OCI-LY1 (cell line): ENCODE measurements at regions not wholly inside any gene's neighbourhood (a gene's known extent, or its start where the extent isn't known, plus 50 kb on each side); places are given as distances from the start of the nearest gene placed in this dataset.

ENCODE experiments used
- H2AFZ ChIP-seq: fragments of 200-600 bp; sonication (generic), shearing (Covaris generic); 2 replicates; pipeline ENCODE4 v1.6.0; 2014; ENCODE audit warnings: antibody characterized with exemption, mild to moderate bottlenecking, low read length
- H3F3A ChIP-seq: fragments of 200-600 bp; sonication (generic), shearing (Covaris generic); 2 replicates; pipeline ENCODE4 v1.6.0; 2014; ENCODE audit warnings: mild to moderate bottlenecking, antibody characterized with exemption, low read length, moderate library complexity; ENCODE audit not compliant: insufficient read depth
- H3K27ac ChIP-seq: fragments of 200-600 bp; sonication (generic); 2 replicates; pipeline ENCODE4 v1.5.1; 2014; ENCODE audit warnings: low read length, mixed run types, mild to moderate bottlenecking, low read depth; ENCODE audit not compliant: poor library complexity, severe bottlenecking
- H3K27me3 ChIP-seq: fragments of 200-600 bp; sonication (generic); 2 replicates; pipeline ENCODE4 v1.6.0; 2014; ENCODE audit warnings: antibody characterized with exemption, mild to moderate bottlenecking, low read length, moderate library complexity; ENCODE audit not compliant: insufficient read depth
- H3K36me3 ChIP-seq: fragments of 200-600 bp; sonication (generic); 2 replicates; pipeline ENCODE4 v1.6.1; 2014; ENCODE audit warnings: mild to moderate bottlenecking, antibody characterized with exemption, low read length, moderate library complexity, mixed read lengths; ENCODE audit not compliant: insufficient read depth
- H3K4me1 ChIP-seq: fragments of 200-600 bp; sonication (generic); 2 replicates; pipeline ENCODE4 v1.5.1; 2014; ENCODE audit warnings: mild to moderate bottlenecking, low read length, moderate library complexity; ENCODE audit not compliant: insufficient read depth, severe bottlenecking
- H3K4me2 ChIP-seq: fragments of 200-600 bp; sonication (generic), shearing (Covaris generic); 2 replicates; pipeline ENCODE4 v1.6.1; 2014; ENCODE audit warnings: low read length
- H3K4me3 ChIP-seq: fragments of 200-600 bp; sonication (generic); 2 replicates; pipeline ENCODE4 v1.5.1; 2014; ENCODE audit warnings: low read length, low read depth, mild to moderate bottlenecking, mixed read lengths; ENCODE audit not compliant: poor library complexity, severe bottlenecking
- H3K79me2 ChIP-seq: fragments of 200-600 bp; shearing (Covaris generic); 2 replicates; pipeline ENCODE4 v1.6.1; 2016; ENCODE audit warnings: mixed run types, low read length, mixed read lengths; ENCODE audit not compliant: insufficient read depth
- H3K9ac ChIP-seq: fragments of 200-600 bp; sonication (generic), shearing (Covaris generic); 2 replicates; pipeline ENCODE4 v1.6.1; 2014; ENCODE audit warnings: mild to moderate bottlenecking, low read length, mixed read lengths
- H3K9me2 ChIP-seq: fragments of 200-600 bp; sonication (generic), shearing (Covaris generic); 2 replicates; pipeline ENCODE4 v1.6.1; 2014; ENCODE audit warnings: low read depth, mild to moderate bottlenecking, low read length, mixed read lengths
- H3K9me3 ChIP-seq: fragments of 200-600 bp; shearing (Covaris generic); 2 replicates; pipeline ENCODE4 v1.6.1; 2014; ENCODE audit warnings: low read length, mixed read lengths
- H4K20me1 ChIP-seq: fragments of 200-600 bp; sonication (generic), shearing (Covaris generic); 2 replicates; pipeline ENCODE4 v1.6.0; 2016; ENCODE audit warnings: mild to moderate bottlenecking, low read length; ENCODE audit not compliant: insufficient read depth
- EZH2 ChIP-seq: fragments of 200-600 bp; sonication (generic), shearing (Covaris generic); IDR thresholded peaks from 2 replicates; pipeline ENCODE4 v1.8.0; 2017; ENCODE audit warnings: borderline replicate concordance, mixed run types, mild to moderate bottlenecking, antibody characterized with exemption, low read length, moderate library complexity, mixed read lengths
- TF ChIP-seq, protein P1 (sequence below): fragments of 200-600 bp; sonication (generic), shearing (Covaris generic); IDR thresholded peaks from 2 replicates; pipeline ENCODE4 v1.5.1; 2017; ENCODE audit warnings: mild to moderate bottlenecking, antibody characterized with exemption, low read length, moderate library complexity, mixed read lengths

DNA sequence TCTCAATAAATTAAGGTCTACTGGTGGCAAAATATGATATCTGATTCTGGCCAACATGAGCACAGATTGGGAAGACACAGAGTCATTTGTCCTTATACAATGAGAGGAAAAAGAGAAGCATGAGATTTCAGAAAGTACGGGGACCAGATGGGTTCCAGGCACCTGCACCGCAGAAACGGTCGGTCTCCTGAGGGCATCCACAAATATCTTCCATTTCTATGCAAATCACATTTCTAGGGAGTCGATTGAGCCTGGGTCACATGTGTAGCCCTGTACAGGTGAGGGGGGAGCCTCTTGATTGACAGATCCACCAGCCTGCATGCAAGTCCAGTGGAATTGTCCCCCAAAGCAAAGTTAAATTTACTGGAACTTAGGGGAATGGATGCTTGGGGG, 415.6 kb downstream of the NPHP4 start:
- Histone ChIP-seq H3K9me3 (no peaks in the 10 kb centered on the region), H3K4me2 (no peak overlapping the region), H3K36me3 (no peaks in the 10 kb centered on the region), H3K27me3 (no peaks in the 10 kb centered on the region; the same call in 1 of the 2 replicates), H3K79me2 (no peaks in the 10 kb centered on the region), H3K9me2 (no peaks in the 10 kb centered on the region), H4K20me1 (no peaks in the 10 kb centered on the region), H3K4me3 (no peak overlapping the region), H2AFZ (no peak overlapping the region), H3F3A (no peaks in the 10 kb centered on the region), H3K4me1 (no peaks in the 10 kb centered on the region), H3K9ac (no peak overlapping the region), H3K27ac (no peak overlapping the region)
- TF ChIP-seq EZH2 = no peak
- TF ChIP-seq, protein P1, sequence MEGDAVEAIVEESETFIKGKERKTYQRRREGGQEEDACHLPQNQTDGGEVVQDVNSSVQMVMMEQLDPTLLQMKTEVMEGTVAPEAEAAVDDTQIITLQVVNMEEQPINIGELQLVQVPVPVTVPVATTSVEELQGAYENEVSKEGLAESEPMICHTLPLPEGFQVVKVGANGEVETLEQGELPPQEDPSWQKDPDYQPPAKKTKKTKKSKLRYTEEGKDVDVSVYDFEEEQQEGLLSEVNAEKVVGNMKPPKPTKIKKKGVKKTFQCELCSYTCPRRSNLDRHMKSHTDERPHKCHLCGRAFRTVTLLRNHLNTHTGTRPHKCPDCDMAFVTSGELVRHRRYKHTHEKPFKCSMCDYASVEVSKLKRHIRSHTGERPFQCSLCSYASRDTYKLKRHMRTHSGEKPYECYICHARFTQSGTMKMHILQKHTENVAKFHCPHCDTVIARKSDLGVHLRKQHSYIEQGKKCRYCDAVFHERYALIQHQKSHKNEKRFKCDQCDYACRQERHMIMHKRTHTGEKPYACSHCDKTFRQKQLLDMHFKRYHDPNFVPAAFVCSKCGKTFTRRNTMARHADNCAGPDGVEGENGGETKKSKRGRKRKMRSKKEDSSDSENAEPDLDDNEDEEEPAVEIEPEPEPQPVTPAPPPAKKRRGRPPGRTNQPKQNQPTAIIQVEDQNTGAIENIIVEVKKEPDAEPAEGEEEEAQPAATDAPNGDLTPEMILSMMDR = no peak

GRCh38 chr1:5576011-5576672, 416.1 kb downstream of the NPHP4 start:
- TF ChIP-seq, protein P1 = no peak
- H3K9ac ChIP-seq = no peak overlapping the region
- no peaks in the 10 kb centered on the region for H3K9me2 ChIP-seq
- H3K27ac ChIP-seq = no peak overlapping the region
- H3K27me3 ChIP-seq = no peaks in the 10 kb centered on the region; the same call in 1 of the 2 replicates
- no peaks in the 10 kb centered on the region for H3K79me2 ChIP-seq
- no peaks in the 10 kb centered on the region for H4K20me1 ChIP-seq
- H2AFZ ChIP-seq = no peak overlapping the region
- no peaks in the 10 kb centered on the region for H3K36me3 ChIP-seq
- H3K9me3 ChIP-seq = no peaks in the 10 kb centered on the region
- no peaks in the 10 kb centered on the region for H3K4me1 ChIP-seq
- H3K4me2 ChIP-seq = no peak overlapping the region
- H3F3A ChIP-seq = no peaks in the 10 kb centered on the region
- H3K4me3 ChIP-seq = no peak overlapping the region

DNA sequence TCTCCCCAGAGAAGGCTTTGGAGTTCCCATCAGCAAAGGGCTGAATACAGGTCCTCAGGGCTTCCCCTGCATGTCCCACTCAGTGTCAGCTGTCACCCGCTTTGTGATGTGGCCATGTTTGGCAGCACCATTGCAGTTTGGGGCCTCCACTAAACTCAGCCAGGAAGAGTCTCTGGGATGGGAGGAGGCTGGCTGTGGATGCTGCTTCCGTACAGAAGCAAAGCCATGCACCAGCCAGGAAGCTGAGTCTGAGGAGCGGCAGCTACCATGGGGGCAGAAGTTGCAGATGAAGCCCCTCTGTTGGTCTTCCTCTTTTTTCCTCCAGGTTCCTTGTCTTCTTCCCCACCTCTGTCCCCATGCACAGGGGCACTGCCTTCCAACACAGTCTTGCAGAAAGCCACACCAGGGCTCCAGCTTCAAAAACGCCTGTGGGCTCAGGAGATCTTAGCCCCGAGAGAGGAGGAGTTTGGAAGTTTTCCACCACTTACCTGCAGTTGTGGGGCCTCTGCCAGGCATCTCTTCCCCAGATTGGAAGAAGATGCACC, 416.8 kb downstream of the NPHP4 start:
- Histone ChIP-seq H3K9me2 (no peaks in the 10 kb centered on the region), H3K79me2 (no peaks in the 10 kb centered on the region), H3K4me3 (no peak overlapping the region), H3K36me3 (no peaks in the 10 kb centered on the region), H2AFZ (no peak overlapping the region), H3K27me3 (no peaks in the 10 kb centered on the region; the same call in 1 of the 2 replicates), H3F3A (no peaks in the 10 kb centered on the region), H4K20me1 (no peaks in the 10 kb centered on the region), H3K9me3 (no peaks in the 10 kb centered on the region), H3K4me1 (no peaks in the 10 kb centered on the region), H3K27ac (no peak overlapping the region), H3K9ac (no peak overlapping the region), H3K4me2 (no peak overlapping the region)
- TF ChIP-seq, protein P1 = no peak
- TF ChIP-seq EZH2 = no peak
